ENCODE measurements at regions not wholly inside any gene's neighbourhood (a gene's known extent, or its start where the extent isn't known, plus 50 kb on each side); places are given as distances from the start of the nearest gene placed in this dataset.

DNA sequence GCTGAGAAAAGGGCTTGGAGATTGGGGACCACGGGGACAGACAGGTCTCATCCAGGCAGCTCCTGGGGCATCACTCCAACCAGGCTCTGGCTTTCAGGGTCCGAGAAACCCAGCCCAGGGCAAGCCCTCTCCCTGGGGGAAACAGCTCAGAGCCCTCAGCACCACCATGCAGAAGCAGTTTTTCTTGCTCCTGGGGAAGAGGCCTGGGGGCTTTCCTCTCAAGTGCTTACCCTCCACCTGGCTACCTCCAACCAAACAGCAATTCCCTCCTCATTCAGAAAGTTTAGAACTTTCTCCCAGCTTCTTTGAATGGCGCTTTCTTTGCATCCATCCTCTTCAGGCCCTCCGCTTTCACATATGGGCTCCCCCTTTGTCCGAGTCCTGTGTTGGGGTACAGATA, 110.4 kb upstream of the PHACTR3 start:
- H4K20me1 ChIP-seq (ENCODE audit: insufficient read depth): no peaks in the 10 kb centered on the region
- no peak for DNase-seq
- H3K9me2 ChIP-seq: no peaks in the 10 kb centered on the region
- no peak overlapping the region for H3K4me3 ChIP-seq (ENCODE audit: low read depth in 2 of 2, low read length in 1 of 2)
- H3K9ac ChIP-seq: no peak overlapping the region
- ChIA-PET POLR2A (no interaction called here), CTCF (interaction anchor here (0.5 to 1.1 kb wide), 5 partner anchors 17 to 648 kb away, joined by 3 read pairs; no protein-coding TSS in a partner anchor)
- no peak overlapping the region for H2AFZ ChIP-seq (ENCODE audit: low read depth)
- H3K36me3 ChIP-seq (replicated peaks in 1 of 2; ENCODE audit: control insufficient read depth in 1 of 2, insufficient read depth in 2 of 2, low read length in 1 of 2): no peaks in the 10 kb centered on the region
- WGBS (ENCODE audit: low lambda C conversion rate): 44% methylated on average over 5 of the region's 5 CpGs
- no peaks in the 10 kb centered on the region for H3F3A ChIP-seq (replicated peaks; ENCODE audit: insufficient read depth)
- no peaks in the 10 kb centered on the region for H3K9me3 ChIP-seq
- TF ChIP-seq RXRA (IDR thresholded peaks at IDR 0.05; ENCODE audit: borderline replicate concordance, low read depth) (no peak), REST (IDR thresholded peaks at IDR 0.05; ENCODE audit: low read depth, low read length) (no peak), RFX5 (IDR thresholded peaks at IDR 0.05; ENCODE audit: low read length) (no peak), JUND (IDR thresholded peaks at IDR 0.05) (no peak), NRF1 (IDR thresholded peaks at IDR 0.05; ENCODE audit: low read depth, low read length) (no peak)
- TF ChIP-seq, protein P1, sequence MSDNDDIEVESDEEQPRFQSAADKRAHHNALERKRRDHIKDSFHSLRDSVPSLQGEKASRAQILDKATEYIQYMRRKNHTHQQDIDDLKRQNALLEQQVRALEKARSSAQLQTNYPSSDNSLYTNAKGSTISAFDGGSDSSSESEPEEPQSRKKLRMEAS (IDR thresholded peaks at IDR 0.05; ENCODE audit: low read depth): no peak
- H3K27ac ChIP-seq (ENCODE audit: low read depth in 2 of 2, low read length in 1 of 2): no peak overlapping the region
- H3K79me2 ChIP-seq (ENCODE audit: insufficient read depth): no peaks in the 10 kb centered on the region
- no peak overlapping the region for H3K4me2 ChIP-seq
- no peaks in the 10 kb centered on the region for H3K27me3 ChIP-seq (ENCODE audit: insufficient read depth)
- H3K4me1 ChIP-seq (ENCODE audit: control insufficient read depth in 1 of 2, insufficient read depth in 2 of 2, low read depth in 1 of 2, low read length in 1 of 2): peaks cover 0 to 7% of the 10 kb centered on the region in 2 experiments; a peak in 1 of 4 replicates

- no peaks in the 10 kb centered on the region for H3K79me2 ChIP-seq (ENCODE audit: insufficient read depth)
- no peak overlapping the region for H3K4me2 ChIP-seq
- H2AFZ ChIP-seq (ENCODE audit: low read depth): no peak overlapping the region
- CTCF ChIA-PET: interaction anchor here (0.6 to 3.5 kb wide), 58 partner anchors 8 to 723 kb away, joined by 3 to 39 read pairs (median 6); no protein-coding TSS in a partner anchor
- WGBS (ENCODE audit: low lambda C conversion rate): 52% methylated on average over 8 of the region's 8 CpGs
- TF ChIP-seq TEAD4 (IDR thresholded peaks at IDR 0.05; ENCODE audit: borderline replicate concordance, insufficient read depth): no peak
- TF ChIP-seq FOXM1 (IDR thresholded peaks at IDR 0.05; ENCODE audit: low read depth): no peak
- TF ChIP-seq, protein P1 (IDR thresholded peaks at IDR 0.05; ENCODE audit: low read depth): no peak
- TF ChIP-seq JUND (IDR thresholded peaks at IDR 0.05): no peak
- TF ChIP-seq RAD21 (IDR thresholded peaks at IDR 0.05; ENCODE audit: low read length): no peak
- no peak for TF ChIP-seq SIN3A (IDR thresholded peaks at IDR 0.05; ENCODE audit: borderline replicate concordance, low read depth, low read length)
- TF ChIP-seq TAF1 (IDR thresholded peaks at IDR 0.05; ENCODE audit: borderline replicate concordance, low read depth, low read length): no peak
- TF ChIP-seq GATA2 (CRISPR knock-in tag; IDR thresholded peaks at IDR 0.05): no peak
- TF ChIP-seq RCOR1 (IDR thresholded peaks at IDR 0.05; ENCODE audit: low read length): no peak
- TF ChIP-seq TCF12 (IDR thresholded peaks at IDR 0.05): no peak
- H3K9me3 ChIP-seq: no peaks in the 10 kb centered on the region
- H3K9me2 ChIP-seq: no peaks in the 10 kb centered on the region
- no peak for DNase-seq
- no peaks in the 10 kb centered on the region for H4K20me1 ChIP-seq (ENCODE audit: insufficient read depth)
- no peak overlapping the region for H3K4me3 ChIP-seq (ENCODE audit: low read depth in 2 of 2, low read length in 1 of 2)
- H3K9ac ChIP-seq: no peak overlapping the region
- peaks cover 0 to 7% of the 10 kb centered on the region in 2 experiments; a peak in 1 of 4 replicates for H3K4me1 ChIP-seq (ENCODE audit: control insufficient read depth in 1 of 2, insufficient read depth in 2 of 2, low read depth in 1 of 2, low read length in 1 of 2)
- no peaks in the 10 kb centered on the region for H3K27me3 ChIP-seq (ENCODE audit: insufficient read depth)
- H3K36me3 ChIP-seq (replicated peaks in 1 of 2; ENCODE audit: control insufficient read depth in 1 of 2, insufficient read depth in 2 of 2, low read length in 1 of 2): no peaks in the 10 kb centered on the region
- POLR2A ChIA-PET: no interaction called here
- no peak overlapping the region for H3K27ac ChIP-seq (ENCODE audit: low read depth in 2 of 2, low read length in 1 of 2)
- no peaks in the 10 kb centered on the region for H3F3A ChIP-seq (replicated peaks; ENCODE audit: insufficient read depth)
These were observed 109.2 kb upstream of the PHACTR3 start for GRCh38 chr20:59495166-59495565.
